HepG2 (cell line): ENCODE measurements at regions not wholly inside any gene's neighbourhood (a gene's known extent, or its start where the extent isn't known, plus 50 kb on each side); places are given as distances from the start of the nearest gene placed in this dataset.

Experiments
- ATF1 ChIP-seq: IDR thresholded peaks from 2 replicates; pipeline ENCODE4 v1.6.1; 2016; ENCODE audit warnings: mild to moderate bottlenecking, control low read depth
- CBFB ChIP-seq: sonication (generic); formaldehyde crosslinking; IDR thresholded peaks from 2 replicates; pipeline ENCODE4 v1.4.0; 2020; ENCODE audit warnings: missing genetic modification reagents
- CBX5 ChIP-seq: sonication (generic); formaldehyde crosslinking; IDR thresholded peaks from 2 replicates; pipeline ENCODE4 v1.4.0; 2020; ENCODE audit warnings: missing genetic modification reagents, borderline replicate concordance
- CREB1 ChIP-seq, 2 experiments: fragments of 450-650 bp in 1 of 2; IDR thresholded peaks; 2 replicates each; pipeline ENCODE4 v1.6.1; 2016 to 2017; ENCODE audit warnings: control low read depth in 1 of 2, mild to moderate bottlenecking in 1 of 2, missing compliant biosample characterization in 1 of 2, missing genetic modification characterization in 1 of 2
- JUND ChIP-seq: sonication (generic); formaldehyde crosslinking; IDR thresholded peaks from 2 replicates; pipeline ENCODE4 v1.8.0; 2022; ENCODE audit warnings: mild to moderate bottlenecking, missing genetic modification reagents
- KDM1A ChIP-seq: IDR thresholded peaks from 2 replicates; pipeline ENCODE4 v1.6.1; 2016; ENCODE audit warnings: missing compliant biosample characterization
- KLF9 ChIP-seq: IDR thresholded peaks from 2 replicates; pipeline ENCODE4 v1.6.1; 2016; ENCODE audit warnings: low read depth
- MIER3 ChIP-seq: IDR thresholded peaks from 2 replicates; pipeline ENCODE4 v1.6.1; 2016; ENCODE audit warnings: missing compliant biosample characterization, borderline replicate concordance
- RNF2 ChIP-seq: fragments of 450-650 bp; conservative IDR thresholded peaks from 2 replicates; pipeline ENCODE4 v1.6.1; 2016; ENCODE audit warnings: low read depth
- ZNF263 ChIP-seq: sonication (generic); formaldehyde crosslinking; IDR thresholded peaks from 2 replicates; pipeline ENCODE4 v1.4.0; 2020; ENCODE audit warnings: missing genetic modification reagents
- ZNF3 ChIP-seq: IDR thresholded peaks from 2 replicates; pipeline ENCODE4 v1.7.0; 2017; ENCODE audit warnings: inconsistent platforms
- ZNF30 ChIP-seq: sonication (generic); formaldehyde crosslinking; IDR thresholded peaks from 2 replicates; pipeline ENCODE4 v1.5.0; 2020; ENCODE audit warnings: mild to moderate bottlenecking, missing genetic modification reagents
- ZNF629 ChIP-seq: sonication (generic); formaldehyde crosslinking; conservative IDR thresholded peaks from 2 replicates; pipeline ENCODE4 v1.5.0; 2020; ENCODE audit warnings: missing genetic modification reagents
- TF ChIP-seq, protein P1 (sequence below): sonication (generic); formaldehyde crosslinking; IDR thresholded peaks from 2 replicates; pipeline ENCODE4 v1.5.0; 2020; ENCODE audit warnings: mild to moderate bottlenecking, missing genetic modification reagents, moderate library complexity

DNA sequence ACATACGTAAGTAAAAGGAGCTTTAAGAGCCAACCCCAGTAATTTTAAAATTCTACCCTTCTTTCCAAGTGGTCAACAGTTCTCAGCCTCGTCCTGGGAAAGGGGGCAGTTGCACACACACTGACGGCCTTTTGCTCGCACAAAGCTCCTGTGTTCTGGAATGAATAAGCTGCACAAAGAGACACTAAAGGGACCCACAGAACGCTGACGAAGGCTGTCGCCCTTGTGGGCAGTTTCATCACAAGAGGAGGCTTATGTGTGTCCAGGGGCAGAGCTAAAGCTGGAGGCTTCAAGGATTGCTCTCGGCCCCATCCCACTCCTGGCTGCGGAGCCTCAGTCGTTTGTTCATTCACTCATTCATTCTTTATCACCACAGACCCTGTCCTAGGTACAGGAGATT, 67.0 kb upstream of the NEK6 start:
- TF ChIP-seq CBX5 (CRISPR knock-in tag) (no peak), ATF1 (CRISPR knock-in tag) (no peak), ZNF263 (no peak), CREB1 (IDR thresholded peaks at IDR 0.05) (no peak), CREB1 (CRISPR knock-in tag; IDR thresholded peaks at IDR 0.05) (no peak), JUND (CRISPR knock-in tag) (no peak), KDM1A (CRISPR knock-in tag) (no peak), KLF9 (CRISPR knock-in tag) (no peak), ZNF30 (CRISPR knock-in tag) (no peak), ZNF3 (no peak), CBFB (CRISPR knock-in tag) (no peak), ZNF629 (CRISPR knock-in tag) (no peak), RNF2 (no peak), MIER3 (no peak)
- TF ChIP-seq, protein P1, sequence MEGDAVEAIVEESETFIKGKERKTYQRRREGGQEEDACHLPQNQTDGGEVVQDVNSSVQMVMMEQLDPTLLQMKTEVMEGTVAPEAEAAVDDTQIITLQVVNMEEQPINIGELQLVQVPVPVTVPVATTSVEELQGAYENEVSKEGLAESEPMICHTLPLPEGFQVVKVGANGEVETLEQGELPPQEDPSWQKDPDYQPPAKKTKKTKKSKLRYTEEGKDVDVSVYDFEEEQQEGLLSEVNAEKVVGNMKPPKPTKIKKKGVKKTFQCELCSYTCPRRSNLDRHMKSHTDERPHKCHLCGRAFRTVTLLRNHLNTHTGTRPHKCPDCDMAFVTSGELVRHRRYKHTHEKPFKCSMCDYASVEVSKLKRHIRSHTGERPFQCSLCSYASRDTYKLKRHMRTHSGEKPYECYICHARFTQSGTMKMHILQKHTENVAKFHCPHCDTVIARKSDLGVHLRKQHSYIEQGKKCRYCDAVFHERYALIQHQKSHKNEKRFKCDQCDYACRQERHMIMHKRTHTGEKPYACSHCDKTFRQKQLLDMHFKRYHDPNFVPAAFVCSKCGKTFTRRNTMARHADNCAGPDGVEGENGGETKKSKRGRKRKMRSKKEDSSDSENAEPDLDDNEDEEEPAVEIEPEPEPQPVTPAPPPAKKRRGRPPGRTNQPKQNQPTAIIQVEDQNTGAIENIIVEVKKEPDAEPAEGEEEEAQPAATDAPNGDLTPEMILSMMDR (CRISPR knock-in tag): no peak
